Renal cortex interstitium (tissue), 11 donors: ENCODE measurements at regions not wholly inside any gene's neighbourhood (a gene's known extent, or its start where the extent isn't known, plus 50 kb on each side); places are given as distances from the start of the nearest gene placed in this dataset.
"Not testable (repeated sequence)": the region's sequence is repeated elsewhere in the genome, so short reads cannot be mapped to it uniquely, and the experiment has no call there.

Experiments used
- DNase-seq, 11 donors: peaks; one replicate each; pipeline ENCODE4 v3.0.0-alpha.2; 2013; ENCODE audit warnings: low read depth in 9 of 11, low spot score in 4 of 11; ENCODE audit errors: extremely low read depth in 1 of 11

GRCh38 chr9:64130325-64130724 is 1154.7 kb downstream of the FOXD4L5 start:
- DNase-seq: not testable (repeated sequence)

- no peak for DNase-seq
These were observed 1156.4 kb downstream of the FOXD4L5 start for GRCh38 chr9:64128572-64128971.

DNA sequence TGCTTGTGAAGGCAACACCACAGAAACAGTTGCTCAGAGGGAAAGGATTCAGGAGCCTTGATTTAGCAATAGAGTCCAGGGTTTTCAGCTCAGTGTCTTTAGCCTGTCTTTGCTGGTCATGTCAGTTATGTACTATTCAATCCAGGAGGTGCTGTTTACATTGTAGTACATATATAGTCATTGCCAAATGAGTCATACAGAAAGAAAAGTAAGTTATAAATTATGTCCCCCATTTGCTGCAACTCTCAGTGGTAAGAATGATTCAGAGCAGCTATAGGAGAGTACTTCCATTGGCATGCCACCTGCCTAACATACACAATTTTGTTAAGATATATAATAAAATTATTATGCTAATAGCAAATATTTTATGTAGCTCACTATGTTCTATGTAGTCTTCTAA is 1163.4 kb downstream of the FOXD4L5 start:
- not testable (repeated sequence) for DNase-seq

DNA sequence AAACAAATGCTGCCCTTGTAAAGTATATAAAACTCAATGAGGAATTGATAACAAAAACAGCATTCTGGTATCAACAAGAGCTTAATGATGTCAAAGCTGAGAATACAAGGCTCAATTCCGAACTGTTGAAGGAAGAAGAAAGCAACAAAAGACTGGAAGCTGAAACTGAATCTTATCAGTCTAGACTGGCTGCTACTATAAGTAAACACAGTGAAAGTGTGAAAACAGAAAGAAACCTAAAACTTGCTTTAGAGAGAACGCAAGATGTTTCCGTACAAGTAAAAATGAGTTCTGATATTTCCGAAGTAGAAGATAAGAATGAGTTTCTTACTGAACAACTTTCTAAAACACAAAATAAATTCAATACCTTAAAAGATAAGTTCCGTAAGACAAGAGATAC is 1167.7 kb downstream of the FOXD4L5 start:
- not testable (repeated sequence) for DNase-seq

DNA sequence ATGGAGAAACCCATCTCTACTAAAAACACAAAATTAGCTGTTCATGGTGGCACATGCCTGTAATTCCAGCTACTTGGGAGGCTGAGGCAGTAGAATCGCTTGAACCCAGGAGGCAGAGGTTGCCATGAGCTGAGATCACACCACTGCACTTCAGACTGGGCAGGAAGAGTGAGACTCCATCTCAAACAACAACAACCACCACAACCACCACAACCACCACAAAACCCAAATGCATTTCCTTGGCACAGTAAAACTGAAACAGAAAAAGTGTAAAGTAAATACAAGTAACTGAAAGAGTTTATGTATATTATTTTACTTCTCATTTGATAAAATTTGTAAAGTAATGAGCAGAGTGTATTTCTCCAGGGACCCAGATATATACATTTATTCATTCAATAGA is 1177.1 kb downstream of the FOXD4L5 start:
- not testable (repeated sequence) for DNase-seq

GRCh38 chr9:64107211-64107610 is 1177.8 kb downstream of the FOXD4L5 start:
- not testable (repeated sequence) for DNase-seq

- not testable (repeated sequence) for DNase-seq
These were observed 1179.8 kb downstream of the FOXD4L5 start for GRCh38 chr9:64105193-64105592.

GRCh38 chr9:64101504-64101903 is 1183.5 kb downstream of the FOXD4L5 start:
- DNase-seq: not testable (repeated sequence)

GRCh38 chr9:64100571-64101155 is 1184.3 kb downstream of the FOXD4L5 start:
- not testable (repeated sequence) for DNase-seq

GRCh38 chr9:64085998-64086397 is 1199.0 kb downstream of the FOXD4L5 start:
- DNase-seq: not testable (repeated sequence)

GRCh38 chr9:64071358-64072253 is 1213.4 kb downstream of the FOXD4L5 start:
- not testable (repeated sequence) for DNase-seq

DNA sequence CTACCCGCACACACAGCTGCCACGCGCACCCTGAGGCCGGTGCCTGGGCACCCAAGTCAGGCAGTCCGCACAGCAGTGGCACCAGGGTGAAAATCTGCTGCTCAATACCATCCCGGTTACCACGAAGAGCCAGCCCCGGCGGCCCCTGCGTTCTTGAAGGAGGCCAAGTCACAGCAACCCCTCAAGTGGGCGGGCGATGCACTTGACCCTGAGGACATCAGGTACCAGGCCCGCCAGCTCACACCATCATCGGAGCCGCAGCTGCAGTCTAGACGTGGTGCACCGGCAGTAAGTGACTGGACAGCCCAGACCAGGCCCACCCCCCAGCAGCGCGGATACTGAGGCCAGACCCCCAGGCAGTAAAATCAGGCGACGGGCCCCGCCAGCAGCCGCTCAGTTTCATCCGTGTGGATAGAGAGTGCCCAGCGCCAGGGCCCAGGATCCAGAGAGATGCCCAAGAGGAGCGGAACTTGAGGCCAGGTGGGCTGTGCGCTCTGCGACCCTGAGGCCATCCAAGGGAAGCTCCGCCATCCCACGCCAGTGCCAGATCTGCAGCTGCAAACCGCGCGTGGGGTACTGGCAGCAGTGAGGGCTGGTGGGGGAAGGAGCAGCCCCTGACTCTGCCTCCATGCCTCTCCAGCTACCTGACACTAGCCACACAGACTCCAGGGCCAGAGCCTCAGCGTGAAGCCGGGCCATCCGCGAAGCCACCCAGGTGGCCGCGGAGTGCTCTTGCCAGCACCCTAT is 1214.2 kb downstream of the FOXD4L5 start:
- not testable (repeated sequence) for DNase-seq

DNA sequence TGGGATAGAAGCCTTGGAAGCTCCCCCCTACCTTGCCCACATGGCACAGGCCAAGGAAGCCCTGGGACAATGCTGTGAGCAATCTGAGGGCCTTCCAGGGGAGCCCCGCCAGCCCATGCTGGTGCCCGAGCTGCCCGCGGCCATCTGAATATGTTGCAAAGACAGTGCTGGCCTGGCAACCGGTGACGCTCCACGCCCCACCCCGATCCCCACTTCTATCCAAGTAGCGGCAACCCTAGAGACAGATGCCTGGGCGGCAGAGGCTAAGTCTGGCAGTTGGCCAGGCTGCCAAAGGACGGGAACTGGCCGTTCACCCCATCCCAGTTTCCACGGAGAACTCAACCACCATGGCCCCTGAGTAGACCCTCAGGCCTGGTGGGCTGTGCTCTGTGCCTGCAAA is 1214.9 kb downstream of the FOXD4L5 start:
- DNase-seq: not testable (repeated sequence)

DNA sequence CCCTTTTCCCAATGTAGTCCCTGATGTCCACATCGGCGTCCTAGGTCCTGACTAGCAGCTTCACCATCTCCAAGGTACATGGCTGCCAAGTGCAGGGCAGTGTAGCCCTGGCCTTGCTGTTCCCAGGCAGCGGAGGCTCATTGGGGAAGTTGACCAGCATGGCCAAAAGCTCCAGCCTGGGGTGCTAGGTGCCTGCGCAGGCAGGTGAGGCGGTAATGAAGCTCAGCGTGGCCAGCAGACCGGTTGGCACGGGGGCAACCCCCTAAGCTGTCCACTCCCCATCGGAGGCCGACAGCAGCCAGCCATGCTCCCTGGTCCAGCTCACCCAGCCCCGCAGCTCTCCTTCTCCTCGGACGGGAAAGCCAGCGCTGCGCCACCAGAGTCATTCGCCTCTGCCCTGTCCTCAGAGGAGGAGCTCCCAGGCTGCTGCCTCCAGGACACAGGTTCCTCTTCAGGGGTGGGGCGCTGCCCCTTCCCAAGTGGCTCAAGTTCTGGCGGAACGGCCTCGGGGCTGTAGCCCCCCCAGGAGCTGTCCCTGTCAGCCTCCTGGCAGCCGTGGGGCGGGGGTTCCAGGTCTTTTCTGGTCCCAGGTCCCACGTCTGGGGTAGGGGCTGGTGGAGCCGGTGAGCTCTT is 1218.2 kb downstream of the FOXD4L5 start:
- DNase-seq: no peak

DNA sequence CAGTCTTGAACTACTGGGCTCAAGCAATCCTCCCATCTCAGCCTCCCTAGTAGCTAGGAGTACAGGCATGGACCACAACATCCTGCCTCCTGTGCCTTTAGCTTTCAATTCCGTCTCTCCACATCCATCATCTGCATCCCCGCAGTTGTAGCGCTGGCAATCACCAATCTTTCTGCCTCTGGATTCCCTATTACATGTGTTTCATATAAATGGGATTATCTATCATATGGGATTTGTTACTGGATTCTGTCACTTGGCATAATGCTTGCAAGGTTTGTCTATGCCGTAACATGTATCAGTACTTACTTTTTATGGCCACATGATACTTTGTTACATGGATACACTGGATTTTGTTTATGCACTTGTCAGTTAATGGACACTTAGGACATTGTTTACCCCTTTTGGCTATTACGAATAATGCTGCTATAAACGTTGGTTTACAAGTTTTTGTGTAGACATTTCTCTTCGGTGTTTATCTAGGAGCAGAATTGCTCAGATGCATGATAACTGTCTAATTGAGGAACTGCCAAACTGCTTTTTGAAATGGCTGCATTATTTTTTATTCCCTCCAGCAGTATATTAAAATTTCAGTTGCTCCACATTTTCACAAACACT is 1223.9 kb downstream of the FOXD4L5 start:
- no peak for DNase-seq

DNA sequence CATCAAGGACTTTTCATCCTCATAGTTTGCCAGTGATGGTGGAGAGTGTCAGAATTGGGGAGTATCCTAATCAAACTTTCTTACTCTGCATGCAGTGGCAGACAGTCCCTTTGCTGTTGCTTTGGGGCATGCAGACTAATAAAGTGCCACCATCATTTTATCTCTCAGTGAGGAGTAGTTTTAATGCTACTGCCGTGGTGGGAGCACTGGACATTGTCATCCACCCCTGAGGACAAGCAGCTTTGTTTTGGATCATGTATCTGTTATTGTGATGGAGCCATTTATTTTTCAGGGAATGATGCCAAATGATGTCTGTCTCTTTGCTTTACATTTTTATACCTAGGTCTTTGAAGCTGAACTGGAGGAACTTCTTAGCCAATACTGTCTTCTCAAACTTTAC is 1226.9 kb downstream of the FOXD4L5 start:
- not testable (repeated sequence) for DNase-seq

DNA sequence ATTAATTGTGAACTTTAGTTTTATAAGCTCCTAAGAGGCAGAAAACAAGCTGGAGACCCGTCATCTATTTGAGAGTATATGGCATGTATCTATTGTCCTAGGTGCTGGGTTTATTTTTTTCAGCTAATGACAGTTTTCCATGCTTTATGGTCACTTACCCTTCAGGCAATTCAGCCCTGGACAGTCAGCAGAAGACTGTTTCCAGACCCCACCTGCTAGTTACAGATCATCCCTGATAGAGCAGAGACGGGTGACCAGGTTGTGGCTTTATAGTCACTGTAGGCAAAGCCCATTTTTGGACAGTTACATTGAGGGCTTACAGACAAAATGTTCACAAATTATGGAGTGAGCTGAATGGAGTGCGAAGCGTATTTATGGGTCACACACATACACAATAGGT is 1227.5 kb downstream of the FOXD4L5 start:
- DNase-seq: no peak

DNA sequence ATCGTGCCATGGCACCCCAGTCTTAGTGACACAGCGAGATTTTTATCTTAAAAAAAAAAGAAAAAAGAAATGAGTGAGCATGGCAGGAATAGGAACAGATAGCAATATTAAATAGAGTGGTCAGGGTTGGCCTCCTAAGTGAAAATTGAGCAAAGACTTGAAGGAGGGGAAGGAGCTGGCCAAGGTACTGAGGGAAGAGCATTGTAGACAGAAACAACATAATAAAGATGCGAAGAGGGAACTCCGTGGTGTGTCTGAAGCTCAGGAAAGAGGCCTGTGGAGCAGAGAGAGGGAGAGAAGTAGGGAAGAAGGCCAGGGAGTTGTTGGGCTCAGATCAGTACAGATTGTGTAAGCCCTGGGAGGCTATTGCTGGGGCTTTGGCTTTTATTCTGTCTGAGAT is 1256.1 kb downstream of the FOXD4L5 start:
- DNase-seq: not testable (repeated sequence)
